Left renal pelvis (tissue), 4 donors: ENCODE measurements at regions not wholly inside any gene's neighbourhood (a gene's known extent, or its start where the extent isn't known, plus 50 kb on each side); places are given as distances from the start of the nearest gene placed in this dataset.

Experiments used
- DNase-seq, 4 donors: peaks; one replicate each; pipeline ENCODE4 v3.0.0-alpha.2; 2013; ENCODE audit warnings: low read depth in 4 of 4, low spot score in 3 of 4

DNA sequence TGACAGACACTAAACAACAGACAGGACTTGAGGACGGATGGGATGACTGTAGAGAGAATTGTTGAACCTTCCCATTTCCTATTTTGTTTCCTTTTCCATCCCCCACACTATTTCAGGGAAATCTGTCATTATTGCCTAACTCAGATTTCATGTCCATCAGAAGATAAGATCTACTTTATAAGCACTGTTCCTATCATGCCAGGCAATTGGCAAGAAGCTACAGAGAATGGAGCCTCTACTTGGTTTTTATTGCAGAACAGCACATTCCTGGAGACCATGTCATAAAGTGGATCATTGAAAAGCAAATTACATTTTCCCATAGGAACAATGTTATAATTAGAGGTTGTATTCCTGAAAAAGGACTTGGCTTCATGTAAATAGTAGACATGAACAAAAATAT, 173.7 kb upstream of the KIF2A start:
- DNase-seq = no peak

DNA sequence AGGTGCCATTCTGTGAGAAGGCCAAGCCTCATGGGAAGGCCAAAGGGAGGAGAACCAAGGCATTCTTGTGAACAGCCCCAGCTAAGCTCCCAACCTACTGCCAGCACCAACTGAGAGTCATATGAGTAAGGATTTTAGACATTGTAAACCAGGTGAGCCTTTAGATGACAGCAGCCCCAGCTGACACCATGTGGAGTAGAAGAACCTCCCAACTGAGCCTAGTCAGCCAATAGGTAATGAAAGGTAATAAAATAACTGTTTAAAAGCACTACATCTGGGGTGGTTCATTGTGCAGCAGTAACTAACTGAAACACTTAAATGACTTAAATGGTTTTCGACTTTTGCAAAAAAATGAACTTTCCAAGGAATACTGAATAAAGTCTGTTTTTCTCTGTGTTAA, 172.6 kb upstream of the KIF2A start:
- DNase-seq = no peak

DNA sequence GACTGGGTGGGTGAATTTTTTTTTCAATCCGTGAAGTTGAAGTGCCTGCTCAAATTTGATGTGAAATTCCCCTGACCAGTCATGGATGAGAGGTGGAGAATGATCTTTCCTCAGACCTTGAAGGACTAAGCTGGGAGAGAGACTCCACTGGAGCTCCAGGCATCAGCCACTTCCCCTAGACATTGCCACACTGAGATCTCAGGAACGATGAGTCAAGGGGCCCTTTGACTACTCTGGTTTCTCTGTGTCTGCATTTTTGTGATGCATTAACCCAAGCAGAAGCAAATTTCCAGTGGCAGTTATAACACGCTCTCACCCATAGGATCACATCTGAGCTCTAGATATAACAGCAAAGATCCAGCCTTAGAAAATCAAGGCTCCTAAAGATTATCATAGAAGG, 171.2 kb upstream of the KIF2A start:
- no peak for DNase-seq

DNA sequence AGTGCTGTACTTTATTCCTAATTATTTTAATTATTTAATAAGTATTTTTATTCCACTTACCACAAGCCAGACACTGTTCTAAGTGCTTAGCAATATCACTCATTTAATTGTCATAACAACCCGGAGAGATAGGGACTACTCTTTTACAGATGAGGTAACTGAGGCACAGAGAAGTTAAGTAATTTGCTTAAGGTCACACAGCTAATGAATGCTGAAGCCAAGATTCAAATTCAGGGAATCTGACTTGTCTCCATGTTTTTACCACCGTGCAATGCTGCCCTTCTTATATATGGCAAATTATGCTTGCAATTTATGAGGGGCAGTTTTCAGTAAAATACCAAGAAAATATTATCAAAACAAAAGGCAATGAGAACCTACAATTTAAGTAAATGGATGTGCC, 168.4 kb upstream of the KIF2A start:
- no peak for DNase-seq

DNA sequence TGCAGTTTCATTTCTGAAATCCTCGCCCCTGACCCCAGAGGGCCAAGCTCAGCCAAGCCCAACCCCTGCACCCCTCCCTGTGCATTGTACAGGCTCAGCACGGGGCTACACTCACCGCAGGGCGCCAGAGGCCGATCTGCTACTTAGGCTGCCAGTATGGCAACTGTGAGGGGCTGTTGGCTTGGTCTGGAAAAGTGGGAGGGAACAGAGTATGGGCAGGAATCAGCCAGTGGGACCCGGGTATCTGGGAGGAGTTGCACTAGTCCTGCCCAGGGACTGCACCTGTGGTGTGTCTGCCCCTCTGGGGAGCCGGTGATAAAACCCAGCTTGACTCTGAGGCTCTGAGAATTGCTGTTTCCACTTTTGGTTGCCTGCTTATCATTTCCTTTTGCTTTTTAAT, 167.4 kb upstream of the KIF2A start:
- DNase-seq = no peak

DNA sequence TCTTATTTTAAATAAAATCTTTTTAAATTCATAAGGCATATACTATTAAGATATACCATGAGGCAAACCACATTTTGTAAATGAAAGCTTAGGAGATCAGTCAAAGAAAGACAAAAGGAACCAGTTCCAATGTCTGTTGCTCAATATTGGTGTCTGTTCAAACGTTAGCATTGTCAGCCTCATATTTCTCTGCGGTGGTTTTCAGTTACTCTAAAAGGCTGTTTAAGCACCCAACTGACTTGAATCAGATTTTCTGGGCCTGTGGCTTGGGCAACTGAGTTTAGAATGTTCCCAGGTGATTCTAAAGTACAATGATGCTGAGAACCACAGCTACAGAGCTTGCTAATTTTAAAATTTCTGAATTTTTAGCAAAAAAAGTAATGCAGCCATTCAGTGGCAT, 166.3 kb upstream of the KIF2A start:
- DNase-seq = no peak

DNA sequence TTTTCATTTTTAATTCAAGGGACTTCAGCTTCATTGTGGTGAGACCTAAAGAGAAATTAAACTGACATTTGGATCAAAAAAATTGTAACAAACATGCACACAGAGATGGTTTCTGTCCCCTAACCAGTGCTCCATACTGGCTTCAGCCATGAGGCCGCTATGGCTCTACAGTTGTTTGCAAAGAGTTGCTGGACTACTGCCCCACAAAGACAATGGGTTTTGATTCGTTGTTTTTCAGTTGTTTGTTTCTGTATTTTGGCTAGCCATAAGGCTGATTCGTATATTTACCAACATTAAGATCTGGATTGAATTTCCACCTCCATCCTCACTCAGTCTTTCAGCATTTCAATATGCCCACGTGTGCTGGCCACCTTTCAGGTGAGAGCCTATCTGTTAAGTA, 163.7 kb upstream of the KIF2A start:
- DNase-seq = no peak

DNA sequence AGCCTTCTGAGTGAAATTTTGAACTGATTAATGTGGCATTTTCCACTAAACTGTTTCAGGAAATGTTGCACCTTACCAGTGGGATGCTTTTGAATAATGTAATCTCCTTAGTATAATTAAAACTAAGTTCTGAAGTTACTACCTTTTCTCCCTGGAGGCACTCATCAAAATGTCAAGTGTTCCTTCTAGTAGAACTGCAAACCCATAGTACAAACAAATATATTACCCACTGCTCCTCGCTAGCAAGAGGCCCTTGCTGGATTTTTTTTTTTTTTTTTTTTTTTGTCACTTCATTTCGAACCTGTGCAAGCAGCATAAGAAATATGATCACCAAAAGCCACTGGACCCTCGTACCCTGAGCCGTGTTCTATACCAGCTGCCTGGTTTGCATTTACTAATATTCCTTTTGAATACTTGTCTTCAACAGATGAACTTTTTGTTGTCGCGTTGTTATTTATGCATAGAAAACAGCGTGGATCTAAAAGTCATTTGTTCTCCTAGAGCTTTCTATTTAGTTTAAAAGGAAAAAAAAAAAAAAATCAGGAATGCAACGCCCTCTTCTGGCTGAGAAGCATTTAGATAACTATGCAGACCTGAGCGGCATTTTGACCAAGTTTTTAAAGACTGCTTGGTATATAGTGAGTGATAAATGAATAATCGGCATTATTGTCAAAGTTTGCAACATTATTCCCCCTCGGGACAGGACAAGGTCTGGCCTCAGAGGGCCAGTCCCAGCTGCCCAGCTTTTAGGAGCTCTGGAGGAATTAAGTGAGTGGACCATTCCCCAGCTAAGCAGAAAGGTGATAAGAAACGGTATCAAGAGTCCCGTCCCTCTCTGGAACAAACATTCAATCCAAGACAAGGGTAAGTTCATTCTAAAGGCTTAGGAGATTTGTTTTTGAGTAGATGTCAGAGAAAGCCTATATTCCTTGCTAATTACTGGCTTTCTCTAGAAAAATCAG, 162.5 kb upstream of the KIF2A start:
- peak; percentile 16 to 39 (median 26) for DNase-seq

DNA sequence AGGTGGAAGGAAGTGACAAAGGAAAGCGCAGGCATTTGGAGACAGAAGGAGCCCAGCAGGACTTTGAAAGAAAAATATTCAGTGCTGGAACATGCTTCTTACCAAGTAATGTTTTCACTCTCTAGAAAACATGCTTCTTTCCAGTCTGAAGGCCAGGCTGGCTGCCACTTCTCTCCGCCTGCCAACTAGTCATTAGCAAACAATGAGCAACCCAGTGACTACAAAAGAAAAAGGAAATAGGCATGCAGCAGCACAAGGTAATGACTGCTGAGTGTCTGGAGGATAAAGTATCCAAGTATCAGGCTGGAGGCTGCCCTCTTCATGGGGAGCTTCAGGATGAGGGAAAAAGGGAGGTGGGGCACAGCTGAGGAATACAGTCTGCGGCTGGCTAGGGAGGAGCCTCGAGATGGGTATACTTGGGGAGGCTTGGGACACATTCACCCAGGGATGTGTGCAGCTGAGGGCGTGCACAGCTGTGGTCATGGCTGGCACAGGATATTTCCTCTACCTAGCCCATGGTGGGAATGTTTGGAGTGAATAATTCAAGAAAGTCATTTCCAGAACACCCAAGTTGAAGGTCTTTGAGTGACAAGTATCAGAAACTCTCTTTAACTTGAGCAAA, 161.5 kb upstream of the KIF2A start:
- no peak for DNase-seq

DNA sequence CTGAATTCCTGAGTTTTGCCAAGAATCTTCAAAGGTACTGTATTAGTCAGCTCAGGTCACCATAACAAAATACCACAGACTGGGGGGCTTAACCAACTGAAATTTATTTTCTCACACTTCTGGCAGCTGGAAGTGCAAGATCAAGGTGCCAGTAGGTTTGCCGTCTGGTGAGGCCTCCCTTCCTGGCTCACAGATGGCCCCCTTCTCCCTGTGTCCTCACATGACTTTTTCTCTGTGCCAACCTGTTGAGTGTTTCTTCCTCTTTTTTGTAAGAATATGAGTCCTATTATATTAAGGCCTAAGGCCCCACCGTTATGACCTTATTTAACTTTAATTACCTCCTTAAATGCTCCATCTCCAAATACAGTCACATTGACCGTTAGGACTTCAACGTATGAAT, 156.1 kb upstream of the KIF2A start:
- no peak for DNase-seq

DNA sequence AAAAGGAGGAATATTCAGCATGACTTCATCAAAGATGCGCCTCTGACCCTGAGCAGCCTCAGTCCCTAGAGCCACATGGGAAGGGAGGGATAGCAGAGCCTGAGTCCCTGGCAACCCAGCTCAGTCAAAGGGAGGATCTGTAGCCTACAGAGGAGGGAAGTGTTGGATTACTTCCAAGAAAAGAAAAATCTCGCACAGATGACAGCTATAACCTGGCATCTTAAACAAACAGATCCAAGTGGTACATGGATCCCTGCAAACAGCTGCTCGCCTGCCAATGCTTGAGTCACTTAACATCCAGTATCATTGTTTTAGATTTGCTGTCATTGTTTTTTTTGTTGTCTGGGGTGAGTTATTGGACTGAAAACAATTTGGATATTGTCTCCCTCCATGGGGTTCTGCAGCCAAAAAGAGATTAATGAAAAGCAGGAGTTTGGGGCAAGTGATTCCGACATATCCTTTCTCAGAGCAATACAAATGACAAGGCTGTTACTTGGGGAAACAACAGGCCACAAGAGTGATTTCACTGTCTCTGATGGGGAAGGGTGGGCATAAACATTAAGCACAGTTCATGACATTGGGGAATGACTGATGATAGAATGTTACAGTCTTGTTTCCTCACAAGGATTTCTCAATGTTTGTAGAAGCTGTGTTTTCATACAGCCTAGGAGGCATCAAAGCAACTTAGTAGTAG, 153.5 kb upstream of the KIF2A start:
- DNase-seq = no peak

DNA sequence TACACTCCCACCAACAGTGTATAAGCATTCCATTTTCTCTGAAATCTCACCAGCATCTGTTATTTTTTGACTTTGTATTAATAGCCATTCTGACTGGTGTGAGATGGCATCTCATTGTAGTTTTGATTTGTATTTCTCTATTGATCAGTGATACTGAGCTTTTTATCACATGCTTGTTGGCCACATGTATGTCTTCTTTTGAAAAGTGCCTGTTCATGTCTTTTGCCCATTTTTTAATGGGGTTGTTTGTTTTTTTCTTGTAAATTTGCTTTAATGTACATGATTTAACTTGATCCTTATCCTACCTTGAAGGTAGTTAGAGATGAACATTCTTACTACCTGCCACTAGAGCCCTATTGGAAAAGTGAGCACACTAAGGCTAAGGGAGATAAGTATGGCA, 151.2 kb upstream of the KIF2A start:
- DNase-seq = no peak

DNA sequence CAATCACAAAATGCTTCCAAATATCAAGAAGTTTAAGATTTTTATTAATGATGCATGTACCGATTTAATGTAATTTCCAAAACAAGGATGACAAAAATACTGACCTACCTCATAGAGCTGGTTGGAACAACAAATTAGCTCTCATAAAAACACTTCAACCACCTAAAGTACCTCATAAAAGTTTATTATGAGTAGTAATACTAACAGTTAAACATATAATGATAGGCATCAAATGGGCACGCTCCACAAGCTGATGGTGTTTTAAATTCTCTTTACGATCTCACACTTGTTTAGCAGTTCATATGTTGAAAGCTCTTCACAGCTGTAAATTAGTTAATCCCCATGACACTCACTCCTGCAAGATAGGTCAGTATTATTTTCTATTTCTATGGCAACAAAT, 150.0 kb upstream of the KIF2A start:
- DNase-seq = no peak

DNA sequence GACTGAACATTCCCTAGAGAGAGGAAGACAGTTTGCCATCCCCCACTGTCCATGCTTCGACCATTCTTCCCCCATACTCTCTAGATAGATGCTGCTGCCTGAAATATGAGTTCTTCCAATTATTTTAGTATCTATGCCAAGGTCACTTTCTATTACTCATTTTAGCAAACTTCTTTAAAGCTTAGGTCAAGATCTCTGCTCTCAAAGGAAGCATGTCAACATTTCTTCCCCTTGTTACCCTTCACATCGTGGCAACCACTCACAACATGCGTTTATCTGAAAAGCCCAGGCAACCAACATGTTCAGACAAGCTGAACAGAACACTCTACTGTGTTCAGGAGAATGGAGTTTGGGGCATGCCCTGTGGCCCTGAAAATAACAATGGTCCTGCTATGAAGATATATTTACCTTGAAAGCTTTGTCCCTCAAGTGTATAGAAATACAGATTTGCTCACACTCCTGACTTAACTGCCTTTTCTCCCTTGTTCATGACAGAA, 138.4 kb upstream of the KIF2A start:
- DNase-seq = no peak

DNA sequence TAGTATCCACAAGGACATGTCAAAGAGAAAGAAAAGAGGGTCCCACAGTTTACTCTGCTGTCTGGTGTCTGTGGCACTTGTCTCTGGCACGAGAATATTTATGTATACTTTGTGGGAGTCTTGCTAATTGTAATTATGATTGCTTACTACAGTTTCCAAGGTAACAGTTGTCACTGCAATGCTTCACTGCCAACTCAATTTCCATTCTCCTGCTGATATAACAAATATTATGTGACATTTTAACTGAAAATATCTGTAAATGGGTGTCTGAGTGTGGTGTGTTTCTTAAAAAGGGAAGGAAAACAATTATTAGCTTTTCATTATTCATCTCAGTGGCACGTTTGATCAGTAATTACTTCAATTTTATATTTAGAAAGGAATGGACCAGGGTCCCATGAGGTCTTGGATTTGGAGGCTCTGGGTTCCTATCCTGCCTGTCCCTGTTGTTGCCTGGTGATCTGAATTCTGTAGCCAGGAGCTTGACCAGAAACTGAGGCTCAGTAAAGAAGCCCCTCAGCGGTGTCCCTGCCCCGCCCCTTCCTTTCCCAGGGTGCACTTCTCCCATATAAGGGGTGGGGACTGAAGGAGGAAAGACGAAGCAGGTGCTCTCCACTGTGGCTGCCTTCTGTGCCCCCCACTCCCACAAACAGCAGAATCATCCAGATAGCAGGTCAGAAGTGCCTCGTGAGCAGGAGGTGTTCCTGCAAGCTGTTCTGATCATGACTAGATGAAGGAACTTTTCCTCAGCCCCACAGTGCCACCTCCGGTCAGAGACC, 137.3 kb upstream of the KIF2A start:
- DNase-seq = no peak

DNA sequence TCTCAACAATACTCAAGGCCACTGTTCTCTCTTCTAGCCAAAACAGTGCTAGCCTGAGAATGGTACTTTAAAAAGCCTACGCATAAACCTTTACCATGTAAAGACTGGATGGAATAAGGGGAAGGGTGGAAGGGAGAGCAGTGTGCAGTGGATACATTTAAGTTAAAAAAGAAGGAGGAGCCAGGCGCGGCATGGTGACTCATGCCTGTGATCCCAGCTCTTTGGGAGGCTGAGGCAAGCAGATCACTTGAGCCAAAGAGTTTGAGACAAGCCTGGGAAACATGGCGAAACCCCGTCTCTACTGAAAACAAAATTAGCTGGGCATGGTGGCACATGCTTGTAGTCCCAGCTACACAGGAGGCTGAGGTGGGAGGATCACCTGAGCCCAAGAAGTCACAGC, 127.7 kb upstream of the KIF2A start:
- no peak for DNase-seq

DNA sequence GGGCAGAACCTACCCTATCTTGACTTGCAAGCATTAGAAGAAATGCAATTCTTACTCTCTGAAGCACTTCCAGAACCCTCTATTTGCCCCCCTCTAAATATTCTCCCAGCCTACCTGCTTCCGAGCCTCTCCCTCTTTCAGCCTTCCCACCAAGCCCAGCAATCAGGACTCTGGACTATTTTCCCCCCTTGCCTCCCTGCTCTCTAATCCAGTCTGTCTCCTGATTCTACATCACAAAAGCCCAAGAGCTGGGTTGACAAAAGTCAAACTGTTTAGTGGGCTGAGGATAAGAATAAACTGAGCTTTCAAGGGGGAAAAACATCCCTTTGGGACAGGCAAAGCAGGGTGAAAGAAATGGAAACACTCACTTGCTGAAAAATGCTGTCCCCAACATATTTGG, 123.2 kb upstream of the KIF2A start:
- no peak for DNase-seq

DNA sequence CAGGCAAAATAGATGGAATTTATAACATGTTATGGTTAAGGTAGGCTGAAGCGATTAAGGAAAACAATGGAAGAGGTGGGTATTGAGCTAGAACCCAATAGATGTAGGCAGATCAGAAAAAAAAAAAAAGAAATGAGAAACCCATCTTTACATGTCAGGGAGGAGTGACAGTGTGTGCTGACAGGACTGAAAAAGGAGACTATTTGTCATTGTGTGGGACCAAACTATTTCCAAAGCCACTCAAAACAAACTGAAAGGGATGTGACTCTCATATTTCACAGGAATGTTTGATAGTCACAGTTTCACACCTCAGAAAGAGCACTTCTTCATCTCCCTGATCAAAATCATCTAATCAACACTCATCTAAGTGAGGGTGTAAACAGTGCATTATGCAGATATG, 122.3 kb upstream of the KIF2A start:
- DNase-seq = no peak

DNA sequence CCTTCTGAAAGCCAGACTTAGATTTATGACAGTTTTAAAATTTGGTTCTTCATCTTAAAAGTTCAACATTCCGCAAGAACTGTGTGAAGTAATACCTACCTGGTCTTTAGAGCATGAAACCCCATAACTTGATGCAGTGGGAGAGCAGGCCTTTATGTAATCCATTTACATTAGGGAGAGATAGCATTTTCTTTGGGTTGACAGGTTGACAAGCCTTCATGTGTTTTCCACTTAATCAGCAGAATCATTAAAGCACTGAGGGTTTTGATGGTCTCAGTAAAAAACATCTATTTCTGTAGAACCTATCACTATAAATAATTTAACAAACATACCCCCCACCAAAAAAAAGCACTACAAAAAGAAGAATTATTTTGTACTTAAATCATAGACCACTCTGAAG, 121.6 kb upstream of the KIF2A start:
- DNase-seq = no peak

DNA sequence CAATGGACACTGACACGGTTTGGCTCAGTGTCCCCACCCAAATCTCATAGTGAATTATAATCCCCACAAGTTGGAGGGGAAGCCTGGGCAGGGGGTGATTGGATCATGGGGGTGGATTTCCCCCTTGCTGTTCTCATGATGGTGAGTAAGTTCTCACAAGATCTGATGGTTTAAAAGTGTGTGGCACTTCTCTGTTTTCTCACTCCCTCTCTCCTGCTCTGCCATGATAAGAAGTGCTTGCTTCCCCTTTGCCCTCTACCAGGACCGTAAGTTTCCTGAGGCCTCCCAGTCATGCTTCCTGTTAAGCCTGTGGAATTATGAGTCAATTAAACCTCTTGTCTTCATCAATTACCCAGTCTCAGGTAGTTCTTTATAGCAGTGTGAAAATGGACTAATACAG, 115.8 kb upstream of the KIF2A start:
- DNase-seq = no peak

DNA sequence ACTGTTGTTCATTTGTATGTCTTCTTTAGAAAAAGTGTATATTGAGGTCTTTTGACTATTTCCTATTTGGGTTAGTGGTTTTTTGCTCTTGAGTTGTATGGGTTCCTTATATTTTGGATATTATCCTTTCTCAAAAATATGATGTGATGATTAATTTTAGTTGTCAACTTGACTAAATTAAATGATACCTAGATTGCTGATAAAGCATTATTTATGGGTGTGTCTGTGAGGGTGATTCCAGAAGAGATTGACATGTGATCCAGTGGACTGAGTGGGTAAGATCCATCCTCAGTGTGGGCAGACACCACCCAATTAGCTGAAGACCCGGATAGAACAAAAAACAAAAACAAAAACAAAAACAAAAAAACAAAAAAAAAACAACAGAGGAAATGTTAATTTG, 115.1 kb upstream of the KIF2A start:
- no peak for DNase-seq
